ENCODE measurements at regions not wholly inside any gene's neighbourhood (a gene's known extent, or its start where the extent isn't known, plus 50 kb on each side); places are given as distances from the start of the nearest gene placed in this dataset.
"Not testable (repeated sequence)": the region's sequence is repeated elsewhere in the genome, so short reads cannot be mapped to it uniquely, and the experiment has no call there.

- H3K9me3 ChIP-seq: peaks cover 44% of the 10 kb centered on the region
- H4K20me1 ChIP-seq: no peaks in the 10 kb centered on the region
- no peak overlapping the region for H3K9ac ChIP-seq
- no peak for TF ChIP-seq Cebpa-rat (IDR thresholded peaks at IDR 0.05)
- H3K4me1 ChIP-seq: no peaks in the 10 kb centered on the region
- no peak overlapping the region for H3K4me3 ChIP-seq
- no peaks in the 10 kb centered on the region for H3K36me3 ChIP-seq
- no peak overlapping the region for H3K27ac ChIP-seq
- no peaks in the 10 kb centered on the region for H3K27me3 ChIP-seq
- H3K4me2 ChIP-seq: no peak overlapping the region
These were observed 186.5 kb downstream of the OSTF1 start for GRCh38 chr9:75274781-75275180.

GRCh38 chr9:75282047-75282446 lies 193.7 kb downstream of the OSTF1 start:
- Histone ChIP-seq H3K4me1 (0 out of 2 replicates have a peak, but pooled peaks cover 6% of the 10 kb centered on the region), H3K4me2 (no peak overlapping the region)

GRCh38 chr9:75289332-75289731 lies 201.0 kb downstream of the OSTF1 start:
- no peak for TF ChIP-seq Cebpa-rat (IDR thresholded peaks at IDR 0.05)
- no peak overlapping the region for H3K4me2 ChIP-seq
- H3K36me3 ChIP-seq: no peaks in the 10 kb centered on the region
- H4K20me1 ChIP-seq: no peaks in the 10 kb centered on the region
- peaks cover 3% of the 10 kb centered on the region; the same call in 1 of the 2 replicates for H3K9me3 ChIP-seq
- no peak overlapping the region for H3K27ac ChIP-seq
- no peaks in the 10 kb centered on the region for H3K4me1 ChIP-seq
- H3K9ac ChIP-seq: no peak overlapping the region
- no peaks in the 10 kb centered on the region for H3K27me3 ChIP-seq
- H3K4me3 ChIP-seq: no peak overlapping the region

More at GRCh38 chr9:75282047-75282446, 193.7 kb downstream of the OSTF1 start:
- Histone ChIP-seq H3K36me3 (no peaks in the 10 kb centered on the region), H3K27ac (no peak overlapping the region), H3K9me3 (peaks cover 18% of the 10 kb centered on the region), H3K9ac (no peak overlapping the region), H3K4me3 (no peak overlapping the region), H3K27me3 (no peaks in the 10 kb centered on the region), H4K20me1 (no peaks in the 10 kb centered on the region)
- TF ChIP-seq Cebpa-rat (IDR thresholded peaks at IDR 0.05): no peak

- Histone ChIP-seq H3K4me1 (no peaks in the 10 kb centered on the region), H3K4me2 (no peak overlapping the region), H3K36me3 (no peaks in the 10 kb centered on the region), H3K27ac (no peak overlapping the region), H3K4me3 (no peak overlapping the region), H3K27me3 (no peaks in the 10 kb centered on the region), H3K9ac (no peak overlapping the region), H4K20me1 (no peaks in the 10 kb centered on the region), H3K9me3 (no peaks in the 10 kb centered on the region)
- TF ChIP-seq Cebpa-rat (IDR thresholded peaks at IDR 0.05): no peak
These were observed 211.0 kb downstream of the OSTF1 start for GRCh38 chr9:75299324-75299723.

- no peaks in the 10 kb centered on the region for H4K20me1 ChIP-seq
- no peak overlapping the region for H3K27ac ChIP-seq
- no peak for TF ChIP-seq Cebpa-rat (IDR thresholded peaks at IDR 0.05)
- H3K4me1 ChIP-seq: peaks cover 8% of the 10 kb centered on the region; the same call in 1 of the 2 replicates
- H3K36me3 ChIP-seq: no peaks in the 10 kb centered on the region
- H3K4me3 ChIP-seq: no peak overlapping the region
- no peaks in the 10 kb centered on the region for H3K27me3 ChIP-seq
- H3K4me2 ChIP-seq: no peak overlapping the region
- H3K9me3 ChIP-seq: no peaks in the 10 kb centered on the region
- no peak overlapping the region for H3K9ac ChIP-seq
These were observed 245.3 kb downstream of the OSTF1 start for GRCh38 chr9:75333624-75334023.

GRCh38 chr9:75358846-75359245 lies 270.5 kb downstream of the OSTF1 start:
- Histone ChIP-seq H3K27me3 (no peaks in the 10 kb centered on the region), H4K20me1 (no peaks in the 10 kb centered on the region), H3K4me3 (no peak overlapping the region), H3K4me1 (no peaks in the 10 kb centered on the region), H3K9me3 (peaks cover 23% of the 10 kb centered on the region), H3K36me3 (no peaks in the 10 kb centered on the region), H3K4me2 (no peak overlapping the region), H3K27ac (no peak overlapping the region), H3K9ac (no peak overlapping the region)
- no peak for TF ChIP-seq Cebpa-rat (IDR thresholded peaks at IDR 0.05)

GRCh38 chr9:75359638-75360037 lies 271.3 kb downstream of the OSTF1 start:
- H3K36me3 ChIP-seq: no peaks in the 10 kb centered on the region
- peaks cover 28% of the 10 kb centered on the region for H3K9me3 ChIP-seq
- no peaks in the 10 kb centered on the region for H3K4me1 ChIP-seq
- H3K9ac ChIP-seq: no peak overlapping the region
- no peak for TF ChIP-seq Cebpa-rat (IDR thresholded peaks at IDR 0.05)
- H4K20me1 ChIP-seq: no peaks in the 10 kb centered on the region
- no peak overlapping the region for H3K27ac ChIP-seq
- no peak overlapping the region for H3K4me3 ChIP-seq
- no peak overlapping the region for H3K4me2 ChIP-seq
- no peaks in the 10 kb centered on the region for H3K27me3 ChIP-seq

- no peak overlapping the region for H3K27ac ChIP-seq
- no peak for TF ChIP-seq Cebpa-rat (IDR thresholded peaks at IDR 0.05)
- no peaks in the 10 kb centered on the region for H4K20me1 ChIP-seq
- H3K36me3 ChIP-seq: no peaks in the 10 kb centered on the region
- no peak overlapping the region for H3K4me2 ChIP-seq
- peaks cover 28% of the 10 kb centered on the region for H3K9me3 ChIP-seq
- no peak overlapping the region for H3K9ac ChIP-seq
- H3K4me3 ChIP-seq: no peak overlapping the region
- H3K4me1 ChIP-seq: no peaks in the 10 kb centered on the region
- no peaks in the 10 kb centered on the region for H3K27me3 ChIP-seq
These were observed 271.9 kb downstream of the OSTF1 start for GRCh38 chr9:75360252-75360651.

GRCh38 chr9:75362446-75362845 lies 274.1 kb downstream of the OSTF1 start:
- H3K4me2 ChIP-seq, H4K20me1 ChIP-seq, H3K27me3 ChIP-seq, H3K9ac ChIP-seq, H3K36me3 ChIP-seq, H3K4me1 ChIP-seq, H3K4me3 ChIP-seq, H3K27ac ChIP-seq: not testable (repeated sequence)
- H3K9me3 ChIP-seq: peaks cover 28% of the 10 kb centered on the region

GRCh38 chr9:75365196-75365595 lies 276.9 kb downstream of the OSTF1 start:
- Histone ChIP-seq H3K4me3 (no peak overlapping the region), H3K4me2 (no peak overlapping the region), H3K27ac (no peak overlapping the region), H3K9ac (no peak overlapping the region), H3K9me3 (peaks cover 28% of the 10 kb centered on the region), H3K27me3 (no peaks in the 10 kb centered on the region), H3K36me3 (no peaks in the 10 kb centered on the region), H3K4me1 (no peaks in the 10 kb centered on the region), H4K20me1 (no peaks in the 10 kb centered on the region)
- no peak for TF ChIP-seq Cebpa-rat (IDR thresholded peaks at IDR 0.05)

GRCh38 chr9:75369989-75370388 lies 281.7 kb downstream of the OSTF1 start:
- Histone ChIP-seq H3K36me3 (no peaks in the 10 kb centered on the region), H4K20me1 (no peaks in the 10 kb centered on the region), H3K9me3 (no peaks in the 10 kb centered on the region), H3K27me3 (no peaks in the 10 kb centered on the region), H3K4me2 (no peak overlapping the region), H3K9ac (no peak overlapping the region), H3K27ac (no peak overlapping the region), H3K4me1 (no peaks in the 10 kb centered on the region), H3K4me3 (no peak overlapping the region)
- TF ChIP-seq Cebpa-rat (IDR thresholded peaks at IDR 0.05): no peak

Data from BLaER1 (cell line).